ENCODE measurements at regions not wholly inside any gene's neighbourhood (a gene's known extent, or its start where the extent isn't known, plus 50 kb on each side); places are given as distances from the start of the nearest gene placed in this dataset.

DNA sequence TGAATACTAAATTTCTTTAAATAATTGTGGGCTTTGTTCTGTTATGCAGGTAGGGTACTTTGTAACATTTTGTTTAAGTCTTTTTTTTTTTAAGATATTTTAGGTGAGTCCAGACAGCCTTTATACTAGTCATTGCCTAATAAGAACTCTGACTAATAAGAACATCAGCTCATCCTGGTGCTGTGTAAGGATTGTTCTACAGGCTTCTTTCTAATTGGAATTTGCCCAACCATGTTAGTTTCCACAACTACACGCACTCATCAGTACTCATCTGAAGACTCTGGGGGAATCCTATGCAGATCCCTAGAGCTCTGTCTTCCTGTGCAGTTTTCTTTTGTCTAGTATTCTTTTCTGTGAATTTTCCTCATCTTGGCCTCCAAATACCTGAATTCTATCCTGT, 741.8 kb downstream of the IGSF11 start:
- H3K4me2 ChIP-seq (ENCODE audit: low read length) = no peak overlapping the region
- no peak overlapping the region for H2AFZ ChIP-seq
- no peaks in the 10 kb centered on the region for H3K4me1 ChIP-seq
- H3K27me3 ChIP-seq (ENCODE audit: control insufficient read depth, insufficient read depth, low read length) = no peaks in the 10 kb centered on the region
- no peaks in the 10 kb centered on the region for H3K9me3 ChIP-seq (ENCODE audit: control insufficient read depth, low read length)
- no peak overlapping the region for H3K4me3 ChIP-seq (ENCODE audit: low read depth, low read length)
- H3K9ac ChIP-seq = no peak overlapping the region
- no peak for TF ChIP-seq CTCF (IDR thresholded peaks at IDR 0.05)
- no peaks in the 10 kb centered on the region for H3K36me3 ChIP-seq (ENCODE audit: control insufficient read depth, insufficient read depth, low read length)
- H3K27ac ChIP-seq = no peak overlapping the region
- H3K79me2 ChIP-seq = no peaks in the 10 kb centered on the region

DNA sequence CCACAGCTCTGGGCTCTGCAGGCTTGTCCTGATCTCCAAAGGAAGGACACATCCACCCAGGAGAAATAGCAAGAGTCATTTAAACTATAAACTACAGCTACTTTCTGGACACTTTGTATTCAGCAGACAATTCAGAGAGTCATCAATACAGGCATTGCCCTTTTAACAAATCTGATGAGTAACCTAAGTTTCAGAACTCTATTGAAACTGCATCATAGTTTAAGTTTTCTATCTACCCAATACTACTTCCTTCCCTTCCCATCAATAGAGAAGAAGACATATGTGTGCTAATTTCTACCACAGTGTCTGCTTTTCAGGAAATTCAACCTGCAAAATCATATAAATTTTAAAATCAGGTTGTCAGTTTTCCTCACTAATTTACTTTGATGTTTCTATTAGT, 736.5 kb downstream of the IGSF11 start:
- TF ChIP-seq CTCF (IDR thresholded peaks at IDR 0.05) = no peak
- no peak overlapping the region for H3K27ac ChIP-seq
- no peaks in the 10 kb centered on the region for H3K4me1 ChIP-seq
- H2AFZ ChIP-seq = no peak overlapping the region
- H3K9me3 ChIP-seq (ENCODE audit: control insufficient read depth, low read length) = no peaks in the 10 kb centered on the region
- H3K4me3 ChIP-seq (ENCODE audit: low read depth, low read length) = no peak overlapping the region
- H3K9ac ChIP-seq = no peak overlapping the region
- H3K27me3 ChIP-seq (ENCODE audit: control insufficient read depth, insufficient read depth, low read length) = no peaks in the 10 kb centered on the region
- no peaks in the 10 kb centered on the region for H3K79me2 ChIP-seq
- no peaks in the 10 kb centered on the region for H3K36me3 ChIP-seq (ENCODE audit: control insufficient read depth, insufficient read depth, low read length)
- no peak overlapping the region for H3K4me2 ChIP-seq (ENCODE audit: low read length)

DNA sequence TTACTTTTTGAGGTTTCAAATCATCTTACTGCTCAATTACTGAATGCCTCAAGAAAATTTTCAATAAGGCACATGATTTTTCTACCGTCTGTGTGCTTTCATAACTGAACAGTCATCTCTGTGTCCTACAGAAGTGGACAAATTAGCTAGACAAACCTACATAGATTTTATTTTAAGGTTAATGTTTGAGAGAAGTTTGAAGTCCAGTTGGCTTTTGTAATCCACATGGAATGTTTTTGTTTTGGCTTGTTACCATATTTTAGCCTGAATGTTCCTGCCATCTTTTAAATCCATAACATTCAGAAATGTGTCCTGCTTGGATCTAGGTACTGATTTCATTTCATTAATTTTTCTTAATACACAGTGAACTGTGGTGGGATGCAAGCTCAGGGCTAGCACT, 730.1 kb downstream of the IGSF11 start:
- H3K4me2 ChIP-seq (ENCODE audit: low read length) = no peak overlapping the region
- no peak for TF ChIP-seq CTCF (IDR thresholded peaks at IDR 0.05)
- H3K27me3 ChIP-seq (ENCODE audit: control insufficient read depth, insufficient read depth, low read length) = no peaks in the 10 kb centered on the region
- no peaks in the 10 kb centered on the region for H3K9me3 ChIP-seq (ENCODE audit: control insufficient read depth, low read length)
- H2AFZ ChIP-seq = no peak overlapping the region
- H3K36me3 ChIP-seq (ENCODE audit: control insufficient read depth, insufficient read depth, low read length) = no peaks in the 10 kb centered on the region
- no peak overlapping the region for H3K9ac ChIP-seq
- no peak overlapping the region for H3K27ac ChIP-seq
- no peaks in the 10 kb centered on the region for H3K79me2 ChIP-seq
- no peaks in the 10 kb centered on the region for H3K4me1 ChIP-seq
- H3K4me3 ChIP-seq (ENCODE audit: low read depth, low read length) = no peak overlapping the region

DNA sequence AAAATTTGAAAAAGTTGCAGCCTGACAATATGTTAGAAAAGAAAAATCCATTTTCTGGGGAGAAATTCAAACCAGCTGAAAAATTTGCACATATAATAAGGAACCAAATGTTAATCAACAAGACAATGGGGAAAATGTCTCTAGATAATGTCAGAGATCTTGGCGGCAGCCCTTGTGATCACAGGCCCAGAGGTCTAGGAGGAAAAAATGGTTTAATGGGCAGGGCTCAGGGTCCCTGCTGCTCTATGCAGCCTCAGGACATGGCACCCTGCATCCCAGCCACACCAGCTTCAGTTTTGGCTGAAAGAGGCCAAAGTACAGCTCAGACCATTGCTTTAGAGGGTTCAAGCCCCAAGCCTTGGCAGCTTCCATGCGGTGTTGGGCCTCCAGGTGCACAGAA, 701.9 kb downstream of the IGSF11 start:
- Histone ChIP-seq H3K36me3 (ENCODE audit: control insufficient read depth, insufficient read depth, low read length) (no peaks in the 10 kb centered on the region), H3K4me1 (no peaks in the 10 kb centered on the region), H3K79me2 (no peaks in the 10 kb centered on the region), H3K27ac (no peak overlapping the region), H3K9ac (no peak overlapping the region), H3K4me3 (ENCODE audit: low read depth, low read length) (no peak overlapping the region), H2AFZ (no peak overlapping the region), H3K9me3 (ENCODE audit: control insufficient read depth, low read length) (no peaks in the 10 kb centered on the region), H3K27me3 (ENCODE audit: control insufficient read depth, insufficient read depth, low read length) (no peaks in the 10 kb centered on the region), H3K4me2 (ENCODE audit: low read length) (no peak overlapping the region)
- no peak for TF ChIP-seq CTCF (IDR thresholded peaks at IDR 0.05)

DNA sequence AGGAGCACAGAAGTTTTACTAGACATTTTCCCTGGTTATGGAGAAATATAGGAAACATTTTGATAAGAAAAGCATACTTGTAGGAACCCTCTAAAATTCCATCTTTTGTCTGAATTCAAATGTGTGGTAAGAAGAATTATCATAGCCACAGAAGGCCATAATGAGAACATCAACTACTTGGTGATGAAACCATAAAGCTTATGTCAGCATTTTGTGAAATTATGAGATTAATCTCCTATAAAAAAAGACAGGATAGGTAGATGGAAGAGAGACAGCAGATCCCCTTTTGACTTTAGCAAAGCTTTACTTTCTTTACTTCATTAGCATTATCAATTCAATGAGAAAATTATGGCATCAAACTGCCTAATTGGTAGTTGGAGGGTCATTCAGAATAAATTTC, 697.0 kb downstream of the IGSF11 start:
- no peaks in the 10 kb centered on the region for H3K27me3 ChIP-seq (ENCODE audit: control insufficient read depth, insufficient read depth, low read length)
- TF ChIP-seq CTCF (IDR thresholded peaks at IDR 0.05) = no peak
- H3K27ac ChIP-seq = no peak overlapping the region
- H3K79me2 ChIP-seq = no peaks in the 10 kb centered on the region
- no peaks in the 10 kb centered on the region for H3K36me3 ChIP-seq (ENCODE audit: control insufficient read depth, insufficient read depth, low read length)
- no peaks in the 10 kb centered on the region for H3K4me1 ChIP-seq
- no peak overlapping the region for H3K4me3 ChIP-seq (ENCODE audit: low read depth, low read length)
- H3K9ac ChIP-seq = no peak overlapping the region
- no peak overlapping the region for H2AFZ ChIP-seq
- H3K4me2 ChIP-seq (ENCODE audit: low read length) = no peak overlapping the region
- no peaks in the 10 kb centered on the region for H3K9me3 ChIP-seq (ENCODE audit: control insufficient read depth, low read length)

Data from parathyroid adenoma (tissue), 2 donors.